HCT116 (cell line): ENCODE measurements at regions not wholly inside any gene's neighbourhood (a gene's known extent, or its start where the extent isn't known, plus 50 kb on each side); places are given as distances from the start of the nearest gene placed in this dataset.

Experiments
- ATAC-seq: fragments of 200-7000 bp; cut with Tn5 transposase; 2 replicates; pipeline ENCODE4 v1.9.1; 2020; ENCODE audit warnings: mild to moderate bottlenecking, moderate library complexity
- BruUV-seq: library from RNA; stranded (reverse); fragments of 400-500 nt; replicated peaks from 2 replicates; lab custom pipeline; 2021; lab: Mats Ljungman, UMichigan
- CTCF ChIA-PET: fragments of 300-600 bp; sonication (Branson Sonifier 250); formaldehyde crosslinking; loops from one replicate; lab custom pipeline; 2021; ENCODE audit warnings: antibody characterized with exemption; lab: Charles Lee
- POLR2A ChIA-PET: fragments of 300-600, 350-600 bp; sonication (Branson Sonifier 250); formaldehyde crosslinking; loops from one replicate; lab custom pipeline; 2021; ENCODE audit warnings: antibody characterized with exemption; lab: Charles Lee
- RAD21 ChIA-PET, 2 experiments: fragments of 300-600 bp; sonication (Branson Sonifier 250); formaldehyde crosslinking; loops; one replicate each; lab custom pipeline; 2023; ENCODE audit warnings: low total read pairs in 2 of 2; ENCODE audit not compliant: uncharacterized antibody in 2 of 2, unreplicated experiment in 2 of 2, low non-redundant PET in 1 of 2; lab: Charles Lee
- DNase-seq: peaks from one replicate; pipeline ENCODE4 v3.0.0-alpha.2; 2010; ENCODE audit warnings: low read depth, low spot score
- H2AFZ ChIP-seq: fragments of 200-600 bp; shearing (Covaris generic), sonication (generic); 2 replicates; pipeline ENCODE4 v1.6.1; 2017; ENCODE audit warnings: low read depth, mixed run types, mixed read lengths, antibody characterized with exemption, low read length; ENCODE audit not compliant: poor library complexity, severe bottlenecking
- H3K27ac ChIP-seq: 2 replicates; pipeline ENCODE4 v1.5.1; 2012; ENCODE audit warnings: low read depth, low read length
- H3K27me3 ChIP-seq: fragments of 200-600 bp; sonication (generic); 2 replicates; pipeline ENCODE4 v1.6.1; 2016; ENCODE audit warnings: mixed run types, low read length, mixed read lengths; ENCODE audit not compliant: insufficient read depth
- H3K36me3 ChIP-seq, 2 experiments: fragments of 200-500 bp in 1 of 2; fragments of 200-600 bp in 1 of 2; sonication (Bioruptor generic) in 1 of 2; sonication (generic) in 1 of 2; 2 replicates each; pipeline versions ENCODE4 v1.5.1 to v1.6.1; 2014 to 2016; ENCODE audit warnings: low read length in 2 of 2, inconsistent platforms in 1 of 2, mixed read lengths in 1 of 2, mixed run types in 1 of 2; ENCODE audit not compliant: insufficient read depth in 2 of 2, control insufficient read depth in 1 of 2
- H3K4me1 ChIP-seq, 2 experiments: fragments of 200-600 bp in 1 of 2; sonication (generic) in 1 of 2; 2 replicates each; pipeline versions ENCODE4 v1.5.1 to v1.6.1; 2012 to 2017; ENCODE audit warnings: low read length in 2 of 2, inconsistent platforms in 1 of 2, mild to moderate bottlenecking in 1 of 2, mixed read lengths in 1 of 2, mixed run types in 1 of 2, moderate library complexity in 1 of 2; ENCODE audit not compliant: insufficient read depth in 2 of 2, control insufficient read depth in 1 of 2
- H3K4me2 ChIP-seq: fragments of 200-600 bp; sonication (generic); 2 replicates; pipeline ENCODE4 v1.6.1; 2017; ENCODE audit warnings: mixed run types, low read length, mixed read lengths
- H3K4me3 ChIP-seq, 2 experiments: fragments of 200-600 bp in 1 of 2; sonication (generic) in 1 of 2; replicated peaks in 1 of 2; 2 replicates each; pipeline ENCODE4 v1.5.1; 2011 to 2016; ENCODE audit warnings: low read length in 2 of 2, control low read depth in 1 of 2, low read depth in 1 of 2, mild to moderate bottlenecking in 1 of 2, mixed read lengths in 1 of 2, mixed run types in 1 of 2
- H3K79me2 ChIP-seq: fragments of 200-600 bp; sonication (generic); 2 replicates; pipeline ENCODE4 v1.6.1; 2017; ENCODE audit warnings: mild to moderate bottlenecking, mixed run types, low read length, moderate library complexity, mixed read lengths; ENCODE audit not compliant: insufficient read depth
- H3K9ac ChIP-seq: fragments of 200-600 bp; sonication (generic); 2 replicates; pipeline ENCODE4 v1.6.1; 2016; ENCODE audit warnings: low read length, mixed read lengths
- H3K9me2 ChIP-seq: fragments of 200-600 bp; sonication (generic), shearing (Covaris generic); 2 replicates; pipeline ENCODE4 v1.6.1; 2017; ENCODE audit warnings: mixed run types, mild to moderate bottlenecking, moderate library complexity; ENCODE audit not compliant: insufficient read depth
- H3K9me3 ChIP-seq, 2 experiments: fragments of 200-500 bp in 1 of 2; fragments of 200-600 bp in 1 of 2; sonication (Bioruptor generic) in 1 of 2; sonication (generic) in 1 of 2; 2 replicates each; pipeline ENCODE4 v1.6.1; 2014 to 2017; ENCODE audit warnings: low read length in 2 of 2, mixed read lengths in 2 of 2, inconsistent platforms in 1 of 2, low read depth in 1 of 2, mild to moderate bottlenecking in 1 of 2, mixed run types in 1 of 2, moderate library complexity in 1 of 2; ENCODE audit not compliant: control insufficient read depth in 1 of 2, insufficient read depth in 1 of 2
- H4K20me1 ChIP-seq: fragments of 200-600 bp; sonication (generic), shearing (Covaris generic); 2 replicates; pipeline ENCODE4 v1.6.1; 2017; ENCODE audit warnings: mixed run types, mild to moderate bottlenecking, moderate library complexity; ENCODE audit not compliant: insufficient read depth
- CBX3 ChIP-seq: IDR thresholded peaks from 2 replicates; pipeline ENCODE4 v1.6.1; 2012; ENCODE audit warnings: low read depth
- CTCF ChIP-seq, 3 experiments: fragments of 200-600 bp in 1 of 3; sonication (generic) in 1 of 3; IDR thresholded peaks in 2 of 3; conservative IDR thresholded peaks in 1 of 3; 2 replicates each; pipeline ENCODE4 v1.5.1; 2012 to 2017; ENCODE audit warnings: low read depth in 2 of 3, low read length in 2 of 3, antibody characterized with exemption in 1 of 3, borderline replicate concordance in 1 of 3, control low read depth in 1 of 3, mild to moderate bottlenecking in 1 of 3, mixed read lengths in 1 of 3, mixed run types in 1 of 3, moderate library complexity in 1 of 3; ENCODE audit not compliant: insufficient read depth in 1 of 3
- MAX ChIP-seq: IDR thresholded peaks from 2 replicates; pipeline ENCODE4 v1.6.1; 2012
- SIN3A ChIP-seq: IDR thresholded peaks from 2 replicates; pipeline ENCODE4 v1.6.1; 2012; ENCODE audit warnings: low read depth
- ZNF274 ChIP-seq: fragments of 200-500 bp; sonication (Bioruptor generic); IDR thresholded peaks from 2 replicates; pipeline ENCODE4 v1.6.1; 2014; ENCODE audit warnings: mild to moderate bottlenecking, low read depth, low read length, inconsistent platforms
- intact Hi-C: fragments of 100-400 bp; cut with micrococcal nuclease; formaldehyde crosslinking; loops from 2 replicates; pipeline ENCODE4 v1.10.0; 2022

GRCh38 chr2:120447127-120447785 lies 101.3 kb downstream of the INHBB start:
- no peaks in the 10 kb centered on the region for H3K9me3 ChIP-seq
- intact Hi-C loops = no loop called here
- H3K9ac ChIP-seq = no peak overlapping the region
- no peaks in the 10 kb centered on the region for H3K9me2 ChIP-seq
- POLR2A ChIA-PET = no interaction called here
- H4K20me1 ChIP-seq = no peaks in the 10 kb centered on the region
- no peak overlapping the region for H3K4me2 ChIP-seq
- BruUV-seq = no TSS peak
- DNase-seq = no peak
- H3K79me2 ChIP-seq = no peaks in the 10 kb centered on the region
- ATAC-seq = no peak
- no peak overlapping the region for H3K27ac ChIP-seq
- RAD21 ChIA-PET = no interaction called here
- CTCF ChIA-PET = no interaction called here
- H3K27me3 ChIP-seq = no peaks in the 10 kb centered on the region
- TF ChIP-seq CBX3 = no peak
- H3K4me1 ChIP-seq = peaks cover 8 to 19% of the 10 kb centered on the region in 2 experiments
- H2AFZ ChIP-seq = no peak overlapping the region
- no peak overlapping the region for H3K4me3 ChIP-seq
- no peaks in the 10 kb centered on the region for H3K36me3 ChIP-seq

DNA sequence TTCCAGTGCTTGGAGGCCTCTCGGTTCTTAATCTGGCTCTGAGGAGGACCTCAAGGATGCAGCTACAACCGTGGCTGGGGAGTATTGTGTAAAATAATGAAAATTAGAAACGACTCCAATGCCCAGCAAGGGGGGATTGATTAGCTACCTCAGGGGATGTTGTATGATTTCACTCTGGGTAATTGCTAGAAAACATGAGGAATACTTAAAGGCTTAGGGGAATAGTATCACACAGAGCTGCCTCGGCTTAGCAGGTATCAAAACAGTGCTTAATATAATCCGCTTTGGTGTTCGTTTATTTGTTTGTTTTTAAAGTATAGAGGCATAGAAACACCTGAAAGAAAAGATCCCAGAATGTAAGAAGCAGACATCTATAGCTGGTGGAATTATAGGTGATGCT lies 102.5 kb downstream of the INHBB start:
- Histone ChIP-seq H3K4me2 (no peak overlapping the region), H3K9me2 (no peaks in the 10 kb centered on the region), H3K36me3 (no peaks in the 10 kb centered on the region), H4K20me1 (no peaks in the 10 kb centered on the region), H2AFZ (no peak overlapping the region), H3K27me3 (no peaks in the 10 kb centered on the region), H3K79me2 (no peaks in the 10 kb centered on the region), H3K4me1 (peaks cover 0 to 12% of the 10 kb centered on the region in 2 experiments; a peak in 2 of 4 replicates), H3K4me3 (no peak overlapping the region), H3K27ac (no peak overlapping the region), H3K9ac (no peak overlapping the region), H3K9me3 (no peaks in the 10 kb centered on the region)
- DNase-seq (no peak), ATAC-seq (no peak)
- ChIA-PET RAD21 (no interaction called here), CTCF (interaction anchor here (1.1 kb wide), 1 partner anchor 11 kb away, joined by 4 read pairs; no protein-coding TSS in a partner anchor), POLR2A (no interaction called here)
- BruUV-seq = no TSS peak
- TF ChIP-seq SIN3A = no peak
- no peak for TF ChIP-seq MAX
- TF ChIP-seq CTCF (IDR thresholded peaks at IDR 0.05 in 2 of 3, conservative IDR thresholded peaks at IDR 0.05 in 1 of 3; ENCODE audit: borderline replicate concordance in 1 of 3, insufficient read depth in 1 of 3, low read depth in 2 of 3, low read length in 2 of 3) = no peak
- TF ChIP-seq ZNF274 = no peak
- intact Hi-C loops = no loop called here
